GM12878 (cell line): ENCODE measurements at regions not wholly inside any gene's neighbourhood (a gene's known extent, or its start where the extent isn't known, plus 50 kb on each side); places are given as distances from the start of the nearest gene placed in this dataset.

Experiments used
- ATAC-seq: fragments of 200-7000 bp; cut with Tn5 transposase; 3 replicates; pipeline ENCODE4 v1.9.1; 2020; ENCODE audit warnings: mild to moderate bottlenecking, moderate library complexity
- BruUV-seq: library from RNA; stranded (reverse); fragments of 400-500 nt; replicated peaks from 2 replicates; lab custom pipeline; 2021; lab: Mats Ljungman, UMichigan
- CTCF ChIA-PET: fragments of 300-600 bp; sonication (Branson Sonifier 250); formaldehyde crosslinking; extraction: SDS; loops from one replicate; lab custom pipeline; 2021; ENCODE audit warnings: inconsistent platforms; lab: Yijun Ruan, JAX
- POLR2A ChIA-PET: fragments of 350-600 bp; formaldehyde crosslinking; extraction: SDS; loops from one replicate; lab custom pipeline; 2021; ENCODE audit warnings: inconsistent platforms; lab: Charles Lee
- RAD21 ChIA-PET: fragments of 300-600 bp; sonication (Branson Sonifier 250); formaldehyde crosslinking; loops from one replicate; lab custom pipeline; 2023; ENCODE audit warnings: antibody characterized with exemption; ENCODE audit not compliant: unreplicated experiment; lab: Charles Lee
- SMC1A ChIA-PET: fragments of 300-600 bp; sonication (Branson Sonifier 250); formaldehyde crosslinking; loops from one replicate; lab custom pipeline; 2023; ENCODE audit not compliant: unreplicated experiment, uncharacterized antibody; lab: Charles Lee
- DNase-seq: peaks from one replicate; pipeline ENCODE4 v3.0.0-alpha.2; 2011; ENCODE audit warnings: low read depth, low spot score
- FAIRE-seq: peaks from 3 replicates; lab custom pipeline; 2011; peaks lifted over from hg19 to GRCh38; lab: Jason Lieb, UNC
- H2AFZ ChIP-seq: 2 replicates; pipeline ENCODE4 v1.6.0; 2011; ENCODE audit warnings: low read depth, low read length, control low read depth; ENCODE audit not compliant: control insufficient read depth
- H3K27ac ChIP-seq: 2 replicates; pipeline ENCODE4 v1.5.1; 2011; ENCODE audit warnings: control low read depth; ENCODE audit not compliant: control insufficient read depth, insufficient read depth
- H3K27me3 ChIP-seq, 2 experiments: replicated peaks in 1 of 2; 2 replicates each; pipeline versions ENCODE4 v1.6.0 to v1.6.1; 2011; ENCODE audit warnings: low read length in 1 of 2; ENCODE audit not compliant: control insufficient read depth in 2 of 2, insufficient read depth in 2 of 2
- H3K36me3 ChIP-seq, 2 experiments: 2 replicates each; pipeline ENCODE4 v1.5.1; 2011; ENCODE audit warnings: low read length in 1 of 2; ENCODE audit not compliant: control insufficient read depth in 2 of 2, insufficient read depth in 2 of 2
- H3K4me1 ChIP-seq: 2 replicates; pipeline ENCODE4 v1.6.1; 2011; ENCODE audit warnings: mild to moderate bottlenecking, low read length, moderate library complexity, mixed read lengths; ENCODE audit not compliant: control insufficient read depth, insufficient read depth
- H3K4me2 ChIP-seq: 2 replicates; pipeline ENCODE4 v1.6.0; 2011; ENCODE audit warnings: control low read depth; ENCODE audit not compliant: control insufficient read depth, insufficient read depth
- H3K4me3 ChIP-seq: fragments of 200-600 bp; sonication (generic); 2 replicates; pipeline ENCODE4 v1.5.1; 2016
- H3K79me2 ChIP-seq: 2 replicates; pipeline ENCODE4 v1.6.0; 2011; ENCODE audit warnings: low read length; ENCODE audit not compliant: control insufficient read depth, insufficient read depth
- H3K9ac ChIP-seq: 2 replicates; pipeline ENCODE4 v1.8.0; 2011; ENCODE audit warnings: low read length, control low read depth, mixed read lengths; ENCODE audit not compliant: control insufficient read depth, insufficient read depth
- H3K9me3 ChIP-seq: replicated peaks from 3 replicates; pipeline ENCODE4 v1.5.1; 2011; ENCODE audit warnings: mild to moderate bottlenecking, low read length; ENCODE audit not compliant: control insufficient read depth, insufficient read depth
- H4K20me1 ChIP-seq: 2 replicates; pipeline ENCODE4 v1.6.0; 2011; ENCODE audit not compliant: control insufficient read depth, insufficient read depth
- CHD1 ChIP-seq: IDR thresholded peaks from 2 replicates; pipeline ENCODE4 v1.6.1; 2012; ENCODE audit warnings: low read depth, low read length, improper control_type of control experiment
- GATAD2B ChIP-seq: fragments of 450-650 bp; conservative IDR thresholded peaks from 2 replicates; pipeline ENCODE4 v1.6.1; 2017; ENCODE audit warnings: low read depth, mild to moderate bottlenecking, moderate library complexity
- SIX5 ChIP-seq: IDR thresholded peaks from 2 replicates; pipeline ENCODE4 v1.6.1; 2011; ENCODE audit warnings: mild to moderate bottlenecking, low read depth, low read length, moderate library complexity; ENCODE audit not compliant: severe bottlenecking
- SMAD1 ChIP-seq: fragments of 450-650 bp; IDR thresholded peaks from 2 replicates; pipeline ENCODE4 v1.6.1; 2018; ENCODE audit warnings: mild to moderate bottlenecking, low read depth; ENCODE audit not compliant: partially characterized antibody
- SMC3 ChIP-seq: IDR thresholded peaks from 2 replicates; pipeline ENCODE4 v1.6.1; 2011; ENCODE audit warnings: low read length, improper control_type of control experiment, borderline replicate concordance
- SP1 ChIP-seq: IDR thresholded peaks from one replicate; pipeline ENCODE4 v1.6.1; 2011; ENCODE audit warnings: low read depth, low read length
- SUPT20H ChIP-seq: IDR thresholded peaks from 2 replicates; pipeline ENCODE4 v1.6.1; 2011; ENCODE audit warnings: low read depth, mild to moderate bottlenecking, low read length, moderate library complexity, borderline replicate concordance; ENCODE audit not compliant: control insufficient read depth
- YBX1 ChIP-seq: fragments of 450-650 bp; IDR thresholded peaks from 2 replicates; pipeline ENCODE4 v1.6.1; 2016; ENCODE audit warnings: antibody characterized with exemption
- YY1 ChIP-seq: IDR thresholded peaks from 2 replicates; pipeline ENCODE4 v1.6.1; 2011; ENCODE audit warnings: low read depth, mild to moderate bottlenecking, low read length
- ZNF384 ChIP-seq: IDR thresholded peaks from 2 replicates; pipeline ENCODE4 v1.6.1; 2012; ENCODE audit warnings: low read depth, mild to moderate bottlenecking, low read length, improper control_type of control experiment, borderline replicate concordance
- ZNF622 ChIP-seq: fragments of 450-650 bp; IDR thresholded peaks from 2 replicates; pipeline ENCODE4 v1.6.1; 2017; ENCODE audit warnings: mild to moderate bottlenecking, inconsistent platforms
- WGBS: methylation state at CpG from one replicate; pipeline ENCODE4 v1.1.6; 2016; ENCODE audit warnings: low lambda C conversion rate; ENCODE audit not compliant: insufficient replicate concordance, insufficient coverage; ENCODE audit errors: missing lambda C conversion rate; 5-methylcytosine and 5-hydroxymethylcytosine counted together
- in situ Hi-C: fragments of 300-500 bp; cut with MboI; formaldehyde crosslinking; loops from 9 replicates; pipeline ENCODE4 v1.14.3; 2018; ENCODE audit warnings: mixed read lengths
- intact Hi-C: fragments of 100-400 bp; cut with micrococcal nuclease; formaldehyde crosslinking; loops from one replicate; pipeline ENCODE4 v1.14.2; 2022; ENCODE audit not compliant: unreplicated experiment
- TF ChIP-seq, protein P1 (sequence below): IDR thresholded peaks from 2 replicates; pipeline ENCODE4 v1.6.1; 2011; ENCODE audit warnings: low read depth, low read length, improper control_type of control experiment, borderline replicate concordance
- TF ChIP-seq, protein P2 (sequence below): fragments of 450-650 bp; IDR thresholded peaks from 2 replicates; pipeline ENCODE4 v1.6.1; 2017; ENCODE audit warnings: borderline replicate concordance

DNA sequence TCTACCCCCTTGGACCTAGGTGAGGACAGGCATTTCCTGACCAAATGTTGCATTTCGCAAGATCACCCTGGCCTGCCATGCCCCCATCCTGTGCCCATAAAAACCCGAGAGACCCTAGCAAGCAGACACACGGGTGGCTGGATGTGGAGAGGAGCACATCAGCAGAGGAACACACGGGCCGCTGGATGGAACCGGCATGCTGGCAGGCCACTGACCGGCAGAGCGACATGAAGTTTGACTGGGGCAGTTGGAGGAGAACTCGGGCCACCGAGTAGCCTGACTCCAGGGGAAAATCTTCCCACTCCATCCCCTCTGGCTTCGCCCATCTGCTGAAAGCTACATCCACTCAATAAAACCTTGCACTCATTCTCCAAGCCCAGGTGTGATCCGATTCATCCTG is 329.3 kb downstream of the FGF9 start:
- WGBS, result 35% methylated on average over 12 of the region's 12 CpGs
- in situ Hi-C loops, result no loop called here
- Histone ChIP-seq H3K36me3 (no peaks in the 10 kb centered on the region), H3K4me2 (no peak overlapping the region), H3K27ac (no peak overlapping the region), H4K20me1 (no peaks in the 10 kb centered on the region), H3K79me2 (no peaks in the 10 kb centered on the region), H3K4me3 (no peak overlapping the region), H3K9me3 (no peaks in the 10 kb centered on the region; the same call in 2 of the 3 replicates), H3K27me3 (no peaks in the 10 kb centered on the region), H2AFZ (no peak overlapping the region), H3K9ac (no peak overlapping the region), H3K4me1 (no peaks in the 10 kb centered on the region)
- POLR2A ChIA-PET, result no interaction called here
- RAD21 ChIA-PET, result no interaction called here
- CTCF ChIA-PET, result no interaction called here
- DNase-seq, result no peak
- SMC1A ChIA-PET, result interaction anchor here (1.1 kb wide), 1 partner anchor 16 kb away, joined by 3 read pairs; no protein-coding TSS in a partner anchor
- no TSS peak for BruUV-seq
- intact Hi-C loops, result no loop called here
- no peak for ATAC-seq
- no peak for FAIRE-seq
- TF ChIP-seq YY1, result no peak
- no peak for TF ChIP-seq CHD1
- TF ChIP-seq SMC3, result no peak
- TF ChIP-seq SIX5, result no peak
- TF ChIP-seq, protein P1, sequence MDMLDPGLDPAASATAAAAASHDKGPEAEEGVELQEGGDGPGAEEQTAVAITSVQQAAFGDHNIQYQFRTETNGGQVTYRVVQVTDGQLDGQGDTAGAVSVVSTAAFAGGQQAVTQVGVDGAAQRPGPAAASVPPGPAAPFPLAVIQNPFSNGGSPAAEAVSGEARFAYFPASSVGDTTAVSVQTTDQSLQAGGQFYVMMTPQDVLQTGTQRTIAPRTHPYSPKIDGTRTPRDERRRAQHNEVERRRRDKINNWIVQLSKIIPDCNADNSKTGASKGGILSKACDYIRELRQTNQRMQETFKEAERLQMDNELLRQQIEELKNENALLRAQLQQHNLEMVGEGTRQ, result no peak
- TF ChIP-seq SUPT20H, result no peak
- no peak for TF ChIP-seq ZNF622
- TF ChIP-seq GATAD2B, result no peak
- no peak for TF ChIP-seq SMAD1
- TF ChIP-seq ZNF384, result no peak
- no peak for TF ChIP-seq SP1
- no peak for TF ChIP-seq YBX1
- TF ChIP-seq, protein P2, sequence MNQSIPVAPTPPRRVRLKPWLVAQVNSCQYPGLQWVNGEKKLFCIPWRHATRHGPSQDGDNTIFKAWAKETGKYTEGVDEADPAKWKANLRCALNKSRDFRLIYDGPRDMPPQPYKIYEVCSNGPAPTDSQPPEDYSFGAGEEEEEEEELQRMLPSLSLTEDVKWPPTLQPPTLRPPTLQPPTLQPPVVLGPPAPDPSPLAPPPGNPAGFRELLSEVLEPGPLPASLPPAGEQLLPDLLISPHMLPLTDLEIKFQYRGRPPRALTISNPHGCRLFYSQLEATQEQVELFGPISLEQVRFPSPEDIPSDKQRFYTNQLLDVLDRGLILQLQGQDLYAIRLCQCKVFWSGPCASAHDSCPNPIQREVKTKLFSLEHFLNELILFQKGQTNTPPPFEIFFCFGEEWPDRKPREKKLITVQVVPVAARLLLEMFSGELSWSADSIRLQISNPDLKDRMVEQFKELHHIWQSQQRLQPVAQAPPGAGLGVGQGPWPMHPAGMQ, result no peak
